ENCODE measurements at regions not wholly inside any gene's neighbourhood (a gene's known extent, or its start where the extent isn't known, plus 50 kb on each side); places are given as distances from the start of the nearest gene placed in this dataset.
"Not testable (repeated sequence)": the region's sequence is repeated elsewhere in the genome, so short reads cannot be mapped to it uniquely, and the experiment has no call there.

GRCh38 chr21:33972539-33972938, 56.9 kb upstream of the ATP5PO start:
- no peak for DNase-seq
- no peak for ATAC-seq

DNA sequence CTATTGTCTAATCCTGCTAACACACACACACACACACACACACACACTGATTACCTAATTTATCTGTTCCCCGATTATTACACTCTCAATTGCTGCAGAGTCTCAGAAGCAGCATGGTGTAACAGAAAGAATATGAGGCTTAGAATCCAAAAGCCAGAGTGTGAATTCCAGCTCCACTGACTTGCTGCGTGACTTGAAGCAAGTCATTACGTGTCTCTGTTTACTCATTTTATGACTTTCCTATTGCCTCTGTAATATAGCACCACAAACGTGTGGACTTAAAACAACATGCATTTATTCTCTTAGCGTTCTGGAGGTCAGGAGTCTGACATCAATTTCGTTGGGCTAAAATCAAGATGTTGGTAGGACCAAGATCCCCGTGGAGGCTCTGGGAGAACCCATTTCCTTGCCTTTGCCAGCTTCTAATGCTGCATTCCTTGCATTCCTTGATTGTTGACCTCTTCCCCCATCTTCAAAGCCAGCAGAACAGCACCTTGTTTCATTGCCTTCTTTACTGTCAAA, 55.9 kb upstream of the ATP5PO start:
- ATAC-seq (no peak), DNase-seq (no peak)

GRCh38 chr21:33969581-33969980, 54.0 kb upstream of the ATP5PO start:
- ATAC-seq (no peak), DNase-seq (no peak)

GRCh38 chr21:33968995-33969348, 53.4 kb upstream of the ATP5PO start:
- no peak for DNase-seq

DNA sequence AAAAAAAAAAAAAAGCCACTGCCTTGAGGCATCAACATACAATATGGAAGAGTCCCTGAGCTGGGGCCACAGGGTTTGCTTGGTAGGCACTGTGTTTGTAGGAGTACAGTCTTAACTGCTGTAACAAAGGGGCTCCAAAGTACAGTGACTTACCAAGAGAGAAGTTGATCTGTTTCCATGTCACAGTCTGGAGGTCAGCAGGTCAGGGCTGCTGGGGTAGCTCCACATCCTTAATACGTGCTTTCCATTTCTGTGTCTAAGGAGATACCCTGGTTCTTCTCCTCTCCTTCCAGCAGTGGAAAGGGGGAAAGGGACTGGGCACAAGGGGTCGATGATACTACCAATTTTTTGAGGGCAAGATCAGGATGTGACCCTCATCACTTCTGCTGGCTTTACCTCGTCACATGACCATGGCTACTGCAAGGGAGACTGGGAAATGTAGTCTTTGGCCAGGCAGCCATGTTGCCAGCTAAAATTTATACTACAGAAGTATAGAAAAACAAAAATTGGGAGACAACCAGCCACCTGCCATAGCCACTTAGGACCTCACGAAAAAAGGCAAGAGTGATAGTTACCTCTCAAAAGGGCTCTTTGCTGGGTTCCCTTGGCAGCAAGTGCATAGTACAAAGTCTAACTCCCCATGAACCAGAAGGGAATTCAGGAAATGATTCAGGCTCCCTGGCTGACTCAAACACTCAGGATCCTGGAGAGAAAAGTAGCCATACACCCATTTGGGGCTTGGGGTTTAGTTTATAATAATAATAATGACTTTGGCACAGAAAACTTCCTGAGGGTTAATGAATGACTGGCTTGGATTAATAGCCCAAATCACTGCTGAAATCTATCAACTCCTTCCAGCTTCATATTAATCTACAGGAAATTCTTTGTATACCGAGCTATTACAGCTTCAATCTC, 52.7 kb upstream of the ATP5PO start:
- no peak for DNase-seq
- peak; percentile 59 for ATAC-seq

More at GRCh38 chr21:33968995-33969348, 53.4 kb upstream of the ATP5PO start:
- ATAC-seq, result no peak

DNA sequence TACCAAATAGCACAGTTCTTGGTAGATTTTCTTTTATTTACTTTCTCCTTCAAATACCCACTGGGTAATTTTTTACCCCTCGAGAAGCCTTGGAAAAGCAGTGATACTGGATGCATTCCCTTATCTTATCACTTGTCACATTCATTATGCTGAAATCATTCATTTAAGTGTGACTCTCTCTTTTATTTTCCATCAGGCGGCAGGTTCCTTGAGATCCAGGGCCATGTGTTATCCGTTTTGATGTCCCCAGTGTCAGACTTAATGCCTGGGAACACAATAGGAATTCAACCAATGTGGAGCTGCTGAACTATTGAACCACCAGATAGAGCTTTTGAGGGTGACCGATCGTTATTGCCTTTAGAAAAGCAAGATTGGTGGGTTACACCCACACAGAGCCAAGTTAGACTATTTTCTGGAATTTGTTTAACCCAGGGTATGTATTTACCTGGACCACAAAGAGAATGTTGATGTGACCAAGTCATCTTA, 51.5 kb upstream of the ATP5PO start:
- no peak for DNase-seq

DNA sequence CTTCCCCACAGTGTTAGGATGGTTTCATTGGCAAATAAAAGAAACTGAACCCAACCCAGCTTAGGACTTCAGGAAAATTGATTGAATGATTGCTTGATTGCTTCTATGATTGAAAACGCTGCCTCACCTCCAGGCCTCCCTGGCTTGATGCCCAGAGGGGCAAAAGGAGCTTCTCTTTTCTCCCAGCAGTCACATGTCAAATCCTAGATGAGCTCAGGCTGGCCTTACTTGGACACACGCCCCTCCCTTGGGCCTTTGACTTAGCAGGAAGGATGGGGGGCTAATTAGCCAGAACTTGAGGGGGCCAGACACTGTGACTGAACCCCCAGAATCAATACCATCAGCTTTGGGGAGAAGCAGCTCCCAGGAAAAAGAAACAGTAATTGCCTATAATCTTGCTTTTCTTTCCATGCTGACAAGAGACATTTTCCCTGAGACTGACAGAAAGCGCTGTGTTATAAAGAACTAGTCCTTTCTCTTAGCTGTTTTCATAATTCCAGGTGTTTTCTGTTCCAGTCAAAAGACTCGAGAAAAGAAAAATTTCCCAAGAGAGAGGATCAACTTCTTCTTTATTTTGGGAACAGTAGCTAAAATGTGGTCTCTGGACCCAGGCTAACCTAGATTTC, 50.8 kb upstream of the ATP5PO start:
- ATAC-seq (no peak), DNase-seq (no peak)

More for the DNA sequence above, 51.5 kb upstream of the ATP5PO start:
- ATAC-seq, result no peak

GRCh38 chr21:33965662-33966061, 50.1 kb upstream of the ATP5PO start:
- DNase-seq, ATAC-seq: not testable (repeated sequence)

Data from stimulated activated naive CD8-positive, alpha-beta T cell treated with anti-CD3 and anti-CD28 coated beads, Interleukin-15, Interleukin-2, amounts not matched to agents 100 U/mL and 50 U/mL, for 24 hours (primary cell).